ENCODE measurements at regions not wholly inside any gene's neighbourhood (a gene's known extent, or its start where the extent isn't known, plus 50 kb on each side); places are given as distances from the start of the nearest gene placed in this dataset.

DNA sequence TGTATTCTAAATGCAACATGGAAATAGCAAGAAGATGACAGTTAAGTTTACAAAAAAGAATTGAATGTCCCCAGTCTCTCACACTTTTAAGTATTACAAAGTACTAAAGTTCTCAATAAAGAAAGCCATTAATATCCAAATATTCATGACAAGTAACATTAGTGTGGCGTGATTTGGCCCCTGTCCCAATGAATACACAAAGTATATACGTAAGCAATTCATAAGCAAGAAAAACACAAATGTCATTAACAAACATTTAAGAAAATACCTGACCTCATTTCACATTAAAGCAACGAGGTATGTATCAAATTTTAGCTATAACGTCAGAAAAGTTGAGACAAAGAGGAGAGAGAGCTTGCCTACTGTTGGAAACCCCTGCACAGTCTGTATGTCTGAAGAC is 241.9 kb upstream of the IRS2 start:
- no peak overlapping the region for H3K27ac ChIP-seq (ENCODE audit: low read depth, low read length)
- no peak overlapping the region for H4K91ac ChIP-seq (replicated peaks; ENCODE audit: insufficient read length, low read length)
- H3K79me1 ChIP-seq (ENCODE audit: low read depth, low read length): no peaks in the 10 kb centered on the region
- no peak overlapping the region for H2BK120ac ChIP-seq (replicated peaks; ENCODE audit: low read depth, low read length)
- TF ChIP-seq CHD1 (IDR thresholded peaks at IDR 0.05; ENCODE audit: low read depth, low read length) (no peak), NANOG (IDR thresholded peaks at IDR 0.05; ENCODE audit: insufficient read depth, low read depth, low read length, poor library complexity, severe bottlenecking) (no peak)
- FAIRE-seq (no peak), DNase-seq (ENCODE audit: low read depth in 1 of 2, low spot score in 2 of 2) (no peak)
- no peak overlapping the region for H3K4me2 ChIP-seq (ENCODE audit: insufficient read depth in 1 of 2, low read depth in 2 of 2, low read length in 2 of 2)
- no peak overlapping the region for H3K14ac ChIP-seq (ENCODE audit: insufficient read length)
- no peak overlapping the region for H3K18ac ChIP-seq (ENCODE audit: extremely low read depth, low read length)
- no peak overlapping the region for H3K23ac ChIP-seq (ENCODE audit: insufficient read length)
- CTCF ChIA-PET (ENCODE audit: partially characterized antibody): no interaction called here
- H2BK12ac ChIP-seq (ENCODE audit: low read depth, low read length): no peak overlapping the region
- H3K4me1 ChIP-seq (replicated peaks in 1 of 4; ENCODE audit: control insufficient read depth in 3 of 4, insufficient read depth in 4 of 4, low read length in 3 of 4): peaks cover 0 to 8% (median 5%) of the 10 kb centered on the region in 4 experiments; a peak in 2 of 7 replicates
- no peak overlapping the region for H2AK5ac ChIP-seq (ENCODE audit: low read depth, low read length)
- no peaks in the 10 kb centered on the region for H3K23me2 ChIP-seq (ENCODE audit: low read depth, low read length)
- H3K9me3 ChIP-seq (ENCODE audit: insufficient read depth in 2 of 2, low read depth in 1 of 2, low read length in 1 of 2): no peaks in the 10 kb centered on the region
- no peak overlapping the region for H3K56ac ChIP-seq (replicated peaks; ENCODE audit: insufficient read length, low read depth, low read length)
- H3K36me3 ChIP-seq (ENCODE audit: control insufficient read depth in 2 of 4, insufficient read depth in 4 of 4, low read length in 3 of 4): no peaks in the 10 kb centered on the region
- WGBS, 2 experiments (ENCODE audit: extremely low coverage in 1 of 2, insufficient coverage in 1 of 2, insufficient read length in 1 of 2, insufficient replicate concordance in 2 of 2, low coverage in 1 of 2, low lambda C conversion rate in 2 of 2, missing lambda C conversion rate in 1 of 2): 75% methylated on average over 4 of the region's 4 CpGs; no CpG with 5 or more reads in 1 of the 2 experiments
- H2BK15ac ChIP-seq (ENCODE audit: low read length): no peak overlapping the region
- H3K4me3 ChIP-seq (ENCODE audit: extremely low read depth in 1 of 4, insufficient read depth in 2 of 4, low read depth in 3 of 4, low read length in 4 of 4): no peak overlapping the region
- no peak overlapping the region for H4K8ac ChIP-seq (ENCODE audit: extremely low read depth, insufficient read depth, low read length)
- no peaks in the 10 kb centered on the region for H3K27me3 ChIP-seq (replicated peaks in 1 of 4; ENCODE audit: control insufficient read depth in 3 of 4, extremely low read depth in 1 of 4, insufficient read depth in 3 of 4, low read length in 3 of 4)
- no peak overlapping the region for H3K9ac ChIP-seq (replicated peaks in 1 of 4; ENCODE audit: extremely low read depth in 1 of 4, low read depth in 3 of 4, low read length in 3 of 4)
- no peak overlapping the region for H2BK5ac ChIP-seq (ENCODE audit: low read depth, low read length)
- no peak overlapping the region for H4K5ac ChIP-seq (ENCODE audit: insufficient read length, low read depth, low read length)
- no peak overlapping the region for H2AFZ ChIP-seq (ENCODE audit: low read length)
- no peak overlapping the region for H3K4ac ChIP-seq (replicated peaks; ENCODE audit: insufficient read length, low read depth, low read length)
- POLR2A ChIA-PET (ENCODE audit: partially characterized antibody): no interaction called here
- no peaks in the 10 kb centered on the region for H3K79me2 ChIP-seq (ENCODE audit: control insufficient read depth in 1 of 2, insufficient read depth in 2 of 2, low read length in 2 of 2)
- H4K20me1 ChIP-seq (replicated peaks in 1 of 2; ENCODE audit: control insufficient read depth in 1 of 2, insufficient read depth in 2 of 2, low read length in 2 of 2): no peaks in the 10 kb centered on the region
- H2BK20ac ChIP-seq (ENCODE audit: low read length): no peak overlapping the region

All from H1 (cell line).